ENCODE measurements at regions not wholly inside any gene's neighbourhood (a gene's known extent, or its start where the extent isn't known, plus 50 kb on each side); places are given as distances from the start of the nearest gene placed in this dataset.

DNA sequence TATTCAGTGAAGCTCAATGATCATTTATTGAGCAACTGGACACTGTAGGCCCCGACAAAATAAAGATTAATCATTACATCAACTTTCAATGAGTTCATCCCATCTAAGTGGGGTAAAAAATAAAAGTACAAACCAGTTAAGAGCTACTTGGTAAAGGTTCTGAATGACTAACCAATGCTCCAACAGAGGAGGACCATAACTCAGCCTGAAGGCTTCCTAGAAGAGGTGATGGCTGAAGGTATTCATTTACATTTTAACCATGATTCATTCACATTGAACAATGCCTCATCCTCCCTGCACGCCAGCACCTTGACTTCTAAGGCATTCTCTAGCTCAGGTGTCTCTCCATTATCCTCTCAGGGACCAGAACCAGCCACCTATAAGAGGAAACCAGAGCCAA lies 201.4 kb downstream of the ZNF462 start:
- no peak for DNase-seq (ENCODE audit: low read depth in 4 of 4, low spot score in 3 of 4)

DNA sequence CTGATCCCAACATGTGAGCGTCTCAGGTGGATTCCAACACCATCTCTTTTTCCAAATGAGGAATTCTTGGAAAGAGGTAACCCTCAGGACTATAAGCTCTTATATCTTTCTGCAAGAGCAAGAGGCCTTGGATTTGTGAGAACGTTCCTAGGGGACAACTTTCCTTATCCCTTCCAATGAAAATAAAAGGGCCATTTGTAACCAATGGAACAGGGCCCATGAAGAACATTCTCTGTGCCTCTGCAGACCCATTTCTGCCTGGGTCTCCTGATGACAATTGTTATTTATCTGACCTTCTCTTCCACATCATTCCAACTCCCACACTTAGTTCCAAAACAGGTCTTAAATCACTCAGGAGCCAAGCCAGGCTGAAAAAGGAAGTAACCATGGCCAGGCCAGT lies 202.6 kb downstream of the ZNF462 start:
- no peak for DNase-seq (ENCODE audit: low read depth in 4 of 4, low spot score in 3 of 4)

DNA sequence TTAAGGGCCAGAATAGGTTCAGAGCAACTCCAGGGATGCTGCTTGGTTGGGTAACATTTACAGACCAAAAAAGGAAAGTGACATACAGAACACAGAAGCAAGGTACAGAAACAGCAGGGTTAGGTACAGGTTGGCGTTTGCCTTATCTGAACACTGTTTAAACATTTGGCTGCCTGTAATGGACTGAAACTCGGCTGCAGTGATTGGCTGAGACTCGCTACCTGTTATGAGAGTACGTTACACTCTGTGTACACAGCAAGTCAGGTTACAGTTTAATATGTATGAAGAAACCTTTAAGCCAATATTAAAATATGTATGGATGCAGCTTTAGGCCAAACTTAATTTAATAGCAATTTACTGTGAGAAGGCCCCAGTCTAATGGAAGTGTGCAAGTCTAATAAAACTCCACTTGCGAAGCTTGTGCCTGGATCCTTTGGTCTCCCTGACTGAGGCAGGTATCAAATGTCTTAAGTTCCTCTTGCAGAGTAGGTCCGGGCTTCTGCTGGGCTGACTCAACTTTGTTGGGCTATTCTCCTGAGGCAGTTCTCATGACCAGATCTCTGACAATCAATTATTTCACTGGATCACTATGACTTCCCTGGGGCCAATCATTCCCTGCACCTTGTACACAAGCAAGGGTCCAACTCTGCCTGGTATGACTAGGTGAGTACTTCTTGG lies 204.9 kb downstream of the ZNF462 start:
- no peak for DNase-seq (ENCODE audit: low read depth in 4 of 4, low spot score in 3 of 4)

DNA sequence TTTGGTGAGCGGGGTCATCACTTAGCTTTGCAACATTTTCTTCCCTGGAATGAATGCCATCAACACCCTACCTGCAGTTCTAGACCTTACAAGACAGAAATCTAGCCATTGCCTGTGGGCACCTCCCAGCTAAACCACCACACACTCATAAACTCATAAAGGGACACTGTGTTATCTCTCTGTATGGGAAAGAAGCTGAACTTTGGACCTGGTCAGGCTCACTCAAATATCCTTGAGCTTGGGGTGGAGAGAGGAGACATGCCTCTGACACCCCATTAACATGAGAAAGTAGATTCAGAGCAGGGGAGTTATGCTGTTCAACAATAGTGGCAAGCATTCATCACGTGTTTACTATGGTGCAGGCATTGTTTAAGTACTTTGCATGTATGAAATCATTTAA lies 205.6 kb downstream of the ZNF462 start:
- DNase-seq (ENCODE audit: low read depth in 4 of 4, low spot score in 3 of 4) = no peak

DNA sequence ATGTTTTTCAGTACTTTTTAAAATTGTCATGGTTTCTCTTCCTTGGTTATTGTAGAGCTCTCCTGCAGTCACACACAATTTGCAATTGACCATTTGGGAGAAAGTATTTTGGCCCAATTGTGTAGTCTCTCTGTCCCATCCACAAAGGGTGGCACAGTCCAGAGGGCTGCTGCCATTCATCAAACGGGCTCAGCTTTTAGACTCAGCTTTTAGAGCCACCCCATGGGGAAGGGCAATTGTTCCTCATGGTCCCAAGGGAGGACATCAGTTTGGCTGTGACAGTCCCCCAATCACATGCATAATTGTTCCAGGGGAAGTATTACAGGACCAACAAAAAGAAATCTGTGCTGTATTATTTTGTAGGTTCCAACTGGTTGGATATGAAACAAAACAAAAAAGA lies 207.6 kb downstream of the ZNF462 start:
- DNase-seq (ENCODE audit: low read depth in 4 of 4, low spot score in 3 of 4) = no peak

DNA sequence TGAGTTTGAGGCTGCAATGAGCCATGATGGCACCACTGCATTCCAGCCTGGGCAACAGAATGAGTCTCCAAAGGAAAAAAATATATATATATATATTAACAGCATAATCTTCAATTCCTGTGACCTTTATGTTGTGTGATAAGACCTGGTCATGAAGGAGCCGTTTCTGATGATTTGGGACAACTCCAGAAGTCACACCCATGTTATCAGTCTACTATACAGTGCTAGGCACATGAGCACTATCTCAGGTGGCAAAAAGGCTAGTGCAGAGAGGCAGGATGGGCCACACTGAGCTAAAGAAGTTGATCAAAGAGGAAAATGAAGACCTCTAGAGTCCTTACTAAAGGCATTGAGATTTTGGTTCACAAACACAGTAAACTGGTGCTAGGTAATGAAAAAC lies 205.0 kb upstream of the RAD23B start:
- DNase-seq (ENCODE audit: low read depth in 4 of 4, low spot score in 3 of 4) = no peak

DNA sequence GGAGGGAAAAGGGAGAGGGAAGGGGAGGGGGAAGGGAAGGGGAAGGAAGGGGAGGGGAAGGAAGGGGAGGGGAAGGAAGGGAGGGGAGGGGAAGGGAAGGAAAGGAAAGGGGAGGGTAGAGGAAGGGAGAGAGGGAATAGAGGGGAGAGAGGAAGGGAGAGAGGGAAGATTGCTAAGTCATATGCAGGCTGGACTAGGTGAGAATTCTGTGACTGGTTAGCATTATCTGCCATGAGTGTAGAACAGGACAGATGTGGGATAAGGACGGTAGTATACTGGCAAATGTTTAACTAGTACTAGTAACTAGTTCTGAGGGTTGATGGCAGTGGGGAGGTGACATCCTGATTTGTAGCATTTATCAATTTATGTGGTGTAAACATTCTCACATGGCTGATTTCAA lies 203.5 kb upstream of the RAD23B start:
- no peak for DNase-seq (ENCODE audit: low read depth in 4 of 4, low spot score in 3 of 4)

DNA sequence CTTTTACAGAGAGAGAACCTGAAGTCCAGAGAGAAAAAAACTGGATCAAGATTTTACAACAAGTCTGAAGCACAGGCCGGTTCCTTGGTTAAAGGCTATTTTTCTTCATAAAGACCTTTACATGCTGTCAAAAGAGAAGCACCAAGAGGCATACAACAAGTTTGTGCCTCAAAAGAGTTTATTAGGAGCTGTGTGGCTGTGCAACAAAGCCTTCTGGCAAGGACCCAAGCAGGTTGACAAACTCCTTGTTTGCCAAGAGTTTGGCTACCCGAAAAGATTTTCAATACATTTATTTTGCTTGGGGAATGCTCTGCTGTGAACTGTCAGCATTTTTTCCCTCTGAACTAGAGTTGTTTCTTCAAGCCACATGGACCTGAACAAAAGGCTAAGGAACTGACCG lies 202.9 kb upstream of the RAD23B start:
- DNase-seq (ENCODE audit: low read depth in 4 of 4, low spot score in 3 of 4) = no peak

DNA sequence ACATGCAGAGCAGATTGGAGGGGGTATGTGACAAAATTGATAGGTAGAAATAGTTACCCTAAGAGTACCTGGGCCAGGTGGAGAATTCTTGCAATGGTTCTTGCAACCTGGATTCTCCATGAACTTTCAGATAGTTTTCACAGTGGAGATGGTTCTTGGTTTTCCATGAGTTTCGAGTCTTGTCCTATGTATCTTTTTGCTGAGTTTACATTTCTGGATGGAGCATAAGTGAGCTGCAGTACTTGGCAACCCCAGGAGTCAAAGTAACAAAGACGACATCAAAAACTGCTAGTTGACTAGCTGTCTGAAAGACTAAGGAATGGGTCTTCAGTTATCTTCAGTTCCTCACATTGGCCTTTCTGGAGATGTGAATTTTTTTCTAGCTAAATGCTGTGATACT lies 196.6 kb upstream of the RAD23B start:
- DNase-seq (ENCODE audit: low read depth in 4 of 4, low spot score in 3 of 4) = no peak

DNA sequence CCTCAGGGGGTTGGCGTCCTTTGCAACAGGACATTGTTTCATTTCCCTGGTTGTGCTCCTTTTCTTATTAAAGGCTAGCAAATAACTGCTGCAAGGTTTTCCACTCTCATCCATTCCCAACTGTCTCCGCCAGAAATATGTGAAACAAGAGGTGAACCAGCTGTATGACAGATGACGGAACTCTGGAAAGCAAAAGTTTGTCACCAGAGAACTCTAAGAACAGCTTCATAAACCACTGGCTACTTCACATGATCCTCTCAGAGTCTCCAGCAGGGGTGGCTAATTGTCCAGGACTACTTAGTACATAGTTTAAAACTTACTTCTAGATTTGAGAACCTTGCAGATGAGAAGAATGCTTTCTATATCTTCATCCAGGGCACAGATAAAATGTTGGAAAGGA lies 195.9 kb upstream of the RAD23B start:
- no peak for DNase-seq (ENCODE audit: low read depth in 4 of 4, low spot score in 3 of 4)

DNA sequence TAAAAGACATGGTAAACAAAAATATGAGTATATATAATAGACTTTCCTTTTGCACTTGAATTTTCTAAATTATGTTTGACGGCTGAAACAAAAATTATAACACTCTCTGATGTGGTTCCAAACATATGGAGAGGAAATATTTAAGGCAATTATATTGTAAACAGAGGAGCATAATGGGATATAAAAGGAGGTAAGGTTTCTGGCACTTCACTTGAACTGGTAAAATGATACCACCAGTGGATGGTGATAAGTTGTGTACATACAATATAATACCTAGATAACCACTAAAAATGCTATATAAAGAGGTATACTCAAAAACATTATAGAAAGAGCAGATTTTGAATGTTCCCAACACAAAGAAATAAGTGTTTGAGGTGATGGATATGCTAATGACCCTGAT lies 192.9 kb upstream of the RAD23B start:
- no peak for DNase-seq (ENCODE audit: low read depth in 4 of 4, low spot score in 3 of 4)

DNA sequence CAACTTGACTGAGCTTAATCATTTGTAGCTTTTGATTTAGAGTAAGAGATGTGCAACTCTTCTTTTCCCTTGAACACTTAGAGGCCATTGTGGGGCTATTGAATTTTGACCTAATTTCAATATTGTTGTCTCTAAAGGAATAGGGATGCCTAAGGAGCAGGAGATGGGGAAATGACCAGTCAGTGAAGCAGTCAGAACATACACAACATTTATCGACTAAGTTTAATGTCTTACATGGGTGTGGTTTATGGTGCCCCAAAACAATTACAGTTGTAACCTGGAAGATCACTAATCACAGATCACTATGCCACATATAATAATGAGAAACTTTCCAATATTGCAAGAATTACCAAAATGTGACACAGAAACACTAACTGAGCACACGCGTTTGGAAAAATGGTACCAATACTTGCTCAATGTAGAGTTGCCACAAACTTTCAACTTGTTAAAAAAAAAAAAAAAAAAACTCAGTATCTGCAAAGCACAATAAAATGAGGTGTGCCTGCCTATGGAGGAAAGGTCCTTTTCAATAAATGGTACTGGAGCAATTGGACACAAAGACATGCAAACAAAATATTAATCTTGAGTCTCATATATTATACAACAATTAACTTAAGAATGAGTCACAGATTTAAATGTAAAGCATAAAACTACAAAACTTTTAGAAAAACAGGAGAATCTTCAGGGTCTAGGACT lies 189.6 kb upstream of the RAD23B start:
- no peak for DNase-seq (ENCODE audit: low read depth in 4 of 4, low spot score in 3 of 4)

DNA sequence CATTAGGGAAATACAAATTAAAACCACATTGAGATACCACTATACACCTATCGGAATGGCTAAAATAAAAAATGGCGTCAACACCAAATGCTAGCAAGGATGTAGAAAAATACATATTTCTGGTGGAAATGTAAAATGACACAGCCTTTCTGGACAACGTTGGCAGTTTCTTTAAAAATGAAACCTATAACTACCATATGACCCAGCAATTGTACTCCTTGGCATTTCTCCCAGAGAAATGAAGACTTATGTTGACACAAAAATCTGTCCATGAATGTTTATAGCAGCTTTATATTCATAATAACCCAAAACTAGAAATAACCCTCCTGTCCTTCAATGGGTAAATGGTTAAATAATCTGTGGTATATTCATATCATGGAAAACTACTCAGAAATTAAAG lies 188.7 kb upstream of the RAD23B start:
- DNase-seq (ENCODE audit: low read depth in 4 of 4, low spot score in 3 of 4) = no peak

DNA sequence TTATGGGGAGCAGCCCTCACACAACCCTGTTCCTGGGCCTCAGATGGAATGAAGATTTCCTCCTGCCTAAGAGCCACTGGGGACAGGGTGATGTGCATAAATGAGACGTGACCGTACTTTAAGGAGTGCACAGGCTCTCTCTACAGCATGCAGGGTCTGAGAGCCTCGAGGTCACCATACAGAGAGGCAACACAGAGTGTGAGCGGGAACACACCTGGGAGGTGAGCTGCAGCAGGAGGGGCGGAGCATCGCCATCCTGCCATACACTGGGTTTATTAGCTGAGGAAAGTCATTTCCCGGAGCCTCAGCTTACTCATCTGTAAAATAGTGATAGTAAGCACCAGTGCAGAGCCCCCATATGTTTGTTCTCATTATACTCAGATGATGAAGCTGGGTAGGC lies 182.5 kb upstream of the RAD23B start:
- no peak for DNase-seq (ENCODE audit: low read depth in 4 of 4, low spot score in 3 of 4)

DNA sequence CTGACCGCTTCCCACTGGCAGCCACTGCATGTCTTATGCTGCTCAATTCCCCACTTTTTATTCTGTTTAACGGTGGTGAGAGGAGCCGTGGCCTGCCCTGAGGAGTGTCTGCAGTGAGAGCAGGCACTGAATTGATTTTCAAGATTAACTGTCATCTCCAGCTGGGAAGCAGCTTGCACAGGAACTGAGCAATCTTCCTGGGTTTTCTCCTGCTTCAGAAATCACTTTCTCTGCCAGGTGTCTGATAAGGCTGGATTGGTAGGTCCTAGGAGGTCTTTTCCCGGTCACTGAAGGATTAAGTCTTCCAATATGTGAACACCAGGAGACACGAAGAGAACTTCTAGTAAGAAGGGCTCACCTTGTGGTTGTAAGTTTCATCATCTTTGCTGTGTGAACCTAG lies 181.1 kb upstream of the RAD23B start:
- DNase-seq (ENCODE audit: low read depth in 4 of 4, low spot score in 3 of 4) = no peak

DNA sequence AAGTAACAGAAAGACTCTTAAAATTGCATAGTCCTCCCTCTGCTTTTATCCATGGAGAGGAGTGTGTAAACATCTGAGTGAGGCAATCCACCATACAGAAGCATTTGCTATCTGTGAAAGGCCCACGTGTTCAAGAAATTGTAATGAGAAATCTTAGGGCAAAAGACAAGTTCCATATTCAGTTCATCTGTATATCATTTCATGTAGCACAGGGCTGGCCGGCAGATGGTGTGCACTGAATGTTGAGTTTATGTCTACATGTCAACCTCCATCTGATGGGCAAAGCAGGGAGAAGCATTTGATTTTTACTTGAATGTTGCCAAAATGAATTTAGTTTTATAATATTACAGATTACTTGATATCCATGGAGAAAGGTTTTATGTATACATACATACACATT lies 179.5 kb upstream of the RAD23B start:
- DNase-seq (ENCODE audit: low read depth in 4 of 4, low spot score in 3 of 4) = no peak

DNA sequence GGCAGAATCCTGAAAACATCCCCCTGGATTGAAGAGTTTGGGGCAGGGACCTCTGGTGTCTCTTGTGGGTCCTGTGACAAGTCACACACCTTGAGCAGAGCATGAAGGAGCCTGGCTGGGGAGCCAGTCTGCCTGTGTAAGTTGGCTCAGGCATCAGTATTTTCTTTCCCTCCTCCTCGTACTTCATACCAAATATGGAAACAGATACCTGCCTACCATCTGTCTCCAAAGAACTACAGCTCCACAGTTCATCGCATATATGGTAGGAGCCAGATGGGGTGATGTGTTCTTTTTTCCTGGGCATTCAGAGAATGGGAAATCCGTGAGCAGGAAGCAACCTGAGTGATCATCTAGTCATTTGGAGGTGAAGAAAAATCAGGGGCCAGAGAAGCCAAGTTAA lies 177.3 kb upstream of the RAD23B start:
- no peak for DNase-seq (ENCODE audit: low read depth in 4 of 4, low spot score in 3 of 4)

DNA sequence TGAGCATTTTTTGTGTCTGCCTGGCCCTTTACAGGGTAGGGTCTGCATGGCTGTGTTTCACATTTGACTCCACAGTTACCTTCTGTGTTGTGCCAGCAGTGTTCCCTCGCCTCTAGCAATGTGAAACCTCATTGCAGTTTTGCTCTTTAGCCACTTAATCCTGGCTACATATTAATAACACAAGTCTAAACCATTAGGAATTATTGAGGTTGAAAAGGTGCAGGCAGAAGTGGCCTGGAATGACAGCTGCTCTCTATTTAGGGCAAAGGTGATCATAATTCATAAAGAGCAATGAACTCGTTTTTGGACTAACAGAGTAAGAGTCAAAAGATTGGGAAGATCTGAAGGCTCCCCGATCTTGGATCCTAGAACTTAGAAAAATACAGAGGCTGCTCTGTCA lies 176.7 kb upstream of the RAD23B start:
- DNase-seq (ENCODE audit: low read depth in 4 of 4, low spot score in 3 of 4) = no peak

DNA sequence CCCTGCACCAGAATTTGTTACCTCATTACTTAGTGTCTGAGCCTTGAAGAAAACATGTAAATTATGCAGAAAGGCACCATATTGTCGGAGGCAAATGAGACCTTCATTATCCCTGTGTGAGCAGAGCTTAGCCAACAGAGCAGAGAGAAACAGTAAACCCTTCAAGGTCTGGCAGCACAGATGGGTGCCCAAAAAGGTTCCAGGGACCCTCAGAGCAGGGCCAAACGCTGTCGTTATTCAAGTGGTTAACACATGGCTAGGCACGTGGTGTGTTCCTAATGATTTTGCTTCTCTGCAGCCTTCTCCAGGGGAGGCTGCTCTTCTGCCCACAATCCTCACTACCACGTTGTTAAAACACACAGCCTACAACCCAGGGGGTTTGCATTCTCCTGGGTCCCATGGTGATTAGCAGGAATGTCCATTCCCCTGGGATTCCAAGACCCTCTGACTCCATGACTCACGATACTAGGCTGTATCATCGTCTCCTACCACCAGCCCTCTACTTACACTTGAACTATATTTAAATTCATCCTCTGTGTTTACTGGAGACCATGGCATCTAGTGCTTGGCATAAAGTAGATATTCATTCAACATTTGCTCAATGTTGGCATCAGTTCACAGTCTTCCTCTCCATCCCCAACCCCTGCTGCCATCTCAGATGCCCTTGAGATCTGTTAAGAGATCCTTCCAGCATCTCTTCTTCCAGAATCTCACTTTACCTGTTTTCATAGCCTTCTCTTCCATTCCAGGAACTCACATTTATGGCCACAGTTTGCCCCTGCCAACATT lies 174.5 kb upstream of the RAD23B start:
- no peak for DNase-seq (ENCODE audit: low read depth in 4 of 4, low spot score in 3 of 4)

DNA sequence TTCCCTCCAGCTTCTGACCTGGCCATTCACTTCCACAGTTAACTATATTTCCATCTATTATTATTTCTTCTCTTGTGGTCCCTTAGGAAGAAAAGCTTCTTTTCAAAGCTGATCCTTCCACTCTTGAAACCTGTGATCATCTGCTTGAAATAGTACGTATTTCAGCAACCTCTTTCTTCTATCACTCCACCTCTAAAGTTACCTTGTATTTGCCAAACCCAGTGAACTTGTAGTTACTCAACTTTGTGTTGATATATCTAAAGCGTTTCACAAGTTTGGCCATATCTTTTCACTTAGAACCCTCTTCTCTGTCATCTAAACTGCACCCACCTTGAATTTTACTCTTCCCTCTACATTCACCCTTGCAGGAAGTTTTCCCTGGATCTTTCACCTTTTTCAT lies 173.8 kb upstream of the RAD23B start:
- DNase-seq (ENCODE audit: low read depth in 4 of 4, low spot score in 3 of 4) = no peak

DNA sequence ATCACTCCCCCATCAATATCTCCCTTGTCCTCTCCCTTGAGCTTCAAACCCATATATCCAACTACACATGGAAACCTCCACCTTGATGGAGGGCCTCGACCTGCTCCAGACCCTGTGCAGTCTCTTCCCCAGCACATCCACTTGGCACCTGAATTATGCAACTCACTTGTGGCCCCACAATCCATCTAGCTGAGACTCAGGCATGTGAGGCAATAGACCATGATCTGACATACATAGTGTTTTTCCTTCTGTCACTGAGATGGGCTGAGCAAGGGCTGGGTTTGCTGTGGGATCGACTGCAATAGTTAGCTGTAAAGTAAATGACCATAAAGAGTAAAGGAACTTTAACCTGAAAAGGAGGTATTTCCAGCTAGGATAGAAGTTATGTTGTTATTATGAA lies 172.9 kb upstream of the RAD23B start:
- DNase-seq (ENCODE audit: low read depth in 4 of 4, low spot score in 3 of 4) = no peak

DNA sequence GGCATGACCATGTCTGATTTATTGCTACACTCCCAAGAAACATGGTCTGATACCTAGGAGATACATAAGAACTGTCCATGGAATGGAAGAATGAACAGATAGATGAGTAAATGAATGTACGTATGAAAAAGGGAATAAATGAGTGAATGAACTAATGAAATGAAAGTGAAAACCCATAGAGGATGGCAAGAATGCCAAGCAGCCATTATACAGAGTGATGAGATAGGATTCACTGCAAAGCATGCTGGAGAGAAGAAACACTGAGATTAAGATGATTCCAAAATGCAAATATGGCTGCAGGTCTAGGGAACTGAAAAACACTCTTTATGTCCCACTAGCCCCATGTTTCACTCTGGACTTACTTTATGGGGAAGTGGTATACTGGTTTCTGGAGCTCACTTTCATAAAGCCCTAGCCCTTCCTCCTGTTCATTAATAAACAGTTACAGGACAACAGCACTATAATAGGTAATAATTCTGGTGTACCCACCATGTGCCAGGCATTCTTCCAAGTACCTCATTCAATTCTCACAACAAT lies 170.3 kb upstream of the RAD23B start:
- DNase-seq (ENCODE audit: low read depth in 4 of 4, low spot score in 3 of 4) = no peak
